ENCODE measurements at regions not wholly inside any gene's neighbourhood (a gene's known extent, or its start where the extent isn't known, plus 50 kb on each side); places are given as distances from the start of the nearest gene placed in this dataset.

- no peak for TF ChIP-seq CTCF (IDR thresholded peaks at IDR 0.05; ENCODE audit: insufficient read depth, low read length, missing control alignments)
- CTCF ChIA-PET, result interaction anchor here (1.3 kb wide), 1 partner anchor 248 kb away, joined by 3 read pairs; no protein-coding TSS in a partner anchor
- DNase-seq (ENCODE audit: low read depth, low spot score), result no peak
- no peak overlapping the region for H3K4me3 ChIP-seq (ENCODE audit: low read depth, low read length)
- POLR2A ChIA-PET, result no interaction called here
Observed at GRCh38 chr5:36447776-36448175, 146.1 kb upstream of the RANBP3L start.

- TF ChIP-seq CTCF (IDR thresholded peaks at IDR 0.05; ENCODE audit: insufficient read depth, low read length, missing control alignments), result no peak
- no peak for DNase-seq (ENCODE audit: low read depth, low spot score)
- H3K4me3 ChIP-seq (ENCODE audit: low read depth, low read length), result no peak overlapping the region
- ChIA-PET CTCF (interaction anchor here (1.0 to 1.3 kb wide), 3 partner anchors 9 to 246 kb away, joined by 3 to 4 read pairs (median 3); no protein-coding TSS in a partner anchor), POLR2A (no interaction called here)
Observed at GRCh38 chr5:36450229-36451014, 148.7 kb upstream of the RANBP3L start.

GRCh38 chr5:36452424-36453006, 150.8 kb upstream of the RANBP3L start:
- H3K4me3 ChIP-seq (ENCODE audit: low read depth, low read length), result no peak overlapping the region
- TF ChIP-seq CTCF (IDR thresholded peaks at IDR 0.05; ENCODE audit: insufficient read depth, low read length, missing control alignments), result no peak
- POLR2A ChIA-PET, result no interaction called here
- no peak for DNase-seq (ENCODE audit: low read depth, low spot score)
- CTCF ChIA-PET, result no interaction called here

GRCh38 chr5:36457511-36458270, 148.7 kb upstream of the SLC1A3 start:
- ChIA-PET POLR2A (no interaction called here), CTCF (interaction anchor here (1.4 to 1.5 kb wide), 2 partner anchors 20 to 238 kb away, joined by 3 to 5 read pairs; no protein-coding TSS in a partner anchor)
- H3K4me3 ChIP-seq (ENCODE audit: low read depth, low read length), result no peak overlapping the region
- no peak for DNase-seq (ENCODE audit: low read depth, low spot score)
- TF ChIP-seq CTCF (IDR thresholded peaks at IDR 0.05; ENCODE audit: insufficient read depth, low read length, missing control alignments), result no peak

- POLR2A ChIA-PET, result no interaction called here
- no peak overlapping the region for H3K4me3 ChIP-seq (ENCODE audit: low read depth, low read length)
- TF ChIP-seq CTCF (IDR thresholded peaks at IDR 0.05; ENCODE audit: insufficient read depth, low read length, missing control alignments), result no peak
- DNase-seq (ENCODE audit: low read depth, low spot score), result no peak
- CTCF ChIA-PET, result interaction anchor here (1.4 to 1.9 kb wide), 3 partner anchors 10 to 237 kb away, joined by 4 to 7 read pairs (median 5); no protein-coding TSS in a partner anchor
Observed at GRCh38 chr5:36458746-36459145, 147.7 kb upstream of the SLC1A3 start.

Data from AG04449 (cell line).